ACC112 (cell line): ENCODE measurements at regions not wholly inside any gene's neighbourhood (a gene's known extent, or its start where the extent isn't known, plus 50 kb on each side); places are given as distances from the start of the nearest gene placed in this dataset.

ENCODE experiments used
- H2AFZ ChIP-seq: fragments of 200-600 bp; sonication (generic); one replicate; pipeline ENCODE4 v1.6.0; 2017; ENCODE audit warnings: antibody characterized with exemption, low read length; ENCODE audit not compliant: unreplicated experiment
- H3K27ac ChIP-seq: fragments of 200-600 bp; sonication (generic); 2 replicates; pipeline ENCODE4 v1.5.1; 2014; ENCODE audit warnings: low read depth, mild to moderate bottlenecking, antibody characterized with exemption, low read length, moderate library complexity
- H3K27me3 ChIP-seq: fragments of 200-600 bp; sonication (generic); 2 replicates; pipeline ENCODE4 v1.6.1; 2014; ENCODE audit warnings: mild to moderate bottlenecking, antibody characterized with exemption, low read length, moderate library complexity, mixed read lengths; ENCODE audit not compliant: insufficient read depth
- H3K36me3 ChIP-seq: fragments of 200-600 bp; sonication (generic); 2 replicates; pipeline ENCODE4 v1.6.1; 2016; ENCODE audit warnings: mild to moderate bottlenecking, antibody characterized with exemption, low read length, moderate library complexity, mixed read lengths; ENCODE audit not compliant: insufficient read depth
- H3K4me1 ChIP-seq: fragments of 200-600 bp; sonication (generic); one replicate; pipeline ENCODE4 v1.6.1; 2016; ENCODE audit warnings: low read length, mixed read lengths; ENCODE audit not compliant: insufficient read depth, unreplicated experiment, control insufficient read depth
- H3K4me3 ChIP-seq: fragments of 200-600 bp; sonication (generic); 2 replicates; pipeline ENCODE4 v1.5.1; 2014; ENCODE audit warnings: mild to moderate bottlenecking, low read depth, low read length
- H3K79me2 ChIP-seq: fragments of 200-600 bp; sonication (generic); one replicate; pipeline ENCODE4 v1.6.0; 2016; ENCODE audit warnings: low read length; ENCODE audit not compliant: control insufficient read depth, unreplicated experiment, insufficient read depth

GRCh38 chr11:129248618-129249017, 56.5 kb upstream of the ARHGAP32 start:
- Histone ChIP-seq H3K36me3 (no peaks in the 10 kb centered on the region), H3K27me3 (no peaks in the 10 kb centered on the region), H2AFZ (peak overlapping the region; percentile 16), H3K79me2 (peaks cover 32% of the 10 kb centered on the region), H3K4me1 (peaks cover 41% of the 10 kb centered on the region), H3K27ac (peak overlapping the region; percentile 79), H3K4me3 (peak overlapping the region; percentile 13)

- H3K4me1 ChIP-seq: peaks cover 41% of the 10 kb centered on the region
Observed at GRCh38 chr11:129247135-129247534, 55.0 kb upstream of the ARHGAP32 start.

GRCh38 chr11:129242855-129243254, 50.7 kb upstream of the ARHGAP32 start:
- H3K27me3 ChIP-seq: no peaks in the 10 kb centered on the region
- peaks cover 32% of the 10 kb centered on the region for H3K79me2 ChIP-seq
- no peak overlapping the region for H3K4me3 ChIP-seq
- no peak overlapping the region for H3K27ac ChIP-seq
- no peak overlapping the region for H2AFZ ChIP-seq
- H3K4me1 ChIP-seq: peaks cover 15% of the 10 kb centered on the region
- no peaks in the 10 kb centered on the region for H3K36me3 ChIP-seq

More at GRCh38 chr11:129247135-129247534, 55.0 kb upstream of the ARHGAP32 start:
- H3K27me3 ChIP-seq: no peaks in the 10 kb centered on the region
- peaks cover 30% of the 10 kb centered on the region for H3K79me2 ChIP-seq
- H2AFZ ChIP-seq: no peak overlapping the region
- H3K36me3 ChIP-seq: no peaks in the 10 kb centered on the region
- no peak overlapping the region for H3K4me3 ChIP-seq
- peak overlapping the region; percentile 79 for H3K27ac ChIP-seq
